ENCODE measurements at regions not wholly inside any gene's neighbourhood (a gene's known extent, or its start where the extent isn't known, plus 50 kb on each side); places are given as distances from the start of the nearest gene placed in this dataset.

GRCh38 chr3:87426918-87427317 is 150.5 kb upstream of the POU1F1 start:
- TF ChIP-seq, protein P1, sequence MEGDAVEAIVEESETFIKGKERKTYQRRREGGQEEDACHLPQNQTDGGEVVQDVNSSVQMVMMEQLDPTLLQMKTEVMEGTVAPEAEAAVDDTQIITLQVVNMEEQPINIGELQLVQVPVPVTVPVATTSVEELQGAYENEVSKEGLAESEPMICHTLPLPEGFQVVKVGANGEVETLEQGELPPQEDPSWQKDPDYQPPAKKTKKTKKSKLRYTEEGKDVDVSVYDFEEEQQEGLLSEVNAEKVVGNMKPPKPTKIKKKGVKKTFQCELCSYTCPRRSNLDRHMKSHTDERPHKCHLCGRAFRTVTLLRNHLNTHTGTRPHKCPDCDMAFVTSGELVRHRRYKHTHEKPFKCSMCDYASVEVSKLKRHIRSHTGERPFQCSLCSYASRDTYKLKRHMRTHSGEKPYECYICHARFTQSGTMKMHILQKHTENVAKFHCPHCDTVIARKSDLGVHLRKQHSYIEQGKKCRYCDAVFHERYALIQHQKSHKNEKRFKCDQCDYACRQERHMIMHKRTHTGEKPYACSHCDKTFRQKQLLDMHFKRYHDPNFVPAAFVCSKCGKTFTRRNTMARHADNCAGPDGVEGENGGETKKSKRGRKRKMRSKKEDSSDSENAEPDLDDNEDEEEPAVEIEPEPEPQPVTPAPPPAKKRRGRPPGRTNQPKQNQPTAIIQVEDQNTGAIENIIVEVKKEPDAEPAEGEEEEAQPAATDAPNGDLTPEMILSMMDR (IDR thresholded peaks at IDR 0.05), result no peak
- TF ChIP-seq EP300 (IDR thresholded peaks at IDR 0.05), result no peak
- no peak for TF ChIP-seq POLR2A (IDR thresholded peaks at IDR 0.05)
